PFSK-1 (cell line): ENCODE measurements at regions not wholly inside any gene's neighbourhood (a gene's known extent, or its start where the extent isn't known, plus 50 kb on each side); places are given as distances from the start of the nearest gene placed in this dataset.

ENCODE experiments used
- POLR2AphosphoS5 ChIP-seq: IDR thresholded peaks from 2 replicates; pipeline ENCODE4 v1.6.1; 2012; ENCODE audit warnings: low read depth, mild to moderate bottlenecking, control low read depth, low read length, moderate library complexity
- SIN3A ChIP-seq: IDR thresholded peaks from 2 replicates; pipeline ENCODE4 v1.6.1; 2012; ENCODE audit warnings: mild to moderate bottlenecking, low read length, moderate library complexity, borderline replicate concordance; ENCODE audit not compliant: insufficient read depth
- TAF1 ChIP-seq: IDR thresholded peaks from 2 replicates; pipeline ENCODE4 v1.6.1; 2012; ENCODE audit warnings: low read length, control low read depth, borderline replicate concordance; ENCODE audit not compliant: insufficient read depth
- TF ChIP-seq, protein P1 (sequence below), 2 experiments: IDR thresholded peaks; 2 replicates each; pipeline versions ENCODE4 v1.6.1 to v1.8.0; 2011 to 2012; ENCODE audit warnings: low read depth in 2 of 2, low read length in 2 of 2, control low read depth in 1 of 2, inconsistent platforms in 1 of 2, mild to moderate bottlenecking in 1 of 2, moderate library complexity in 1 of 2; ENCODE audit not compliant: insufficient read depth in 1 of 2

DNA sequence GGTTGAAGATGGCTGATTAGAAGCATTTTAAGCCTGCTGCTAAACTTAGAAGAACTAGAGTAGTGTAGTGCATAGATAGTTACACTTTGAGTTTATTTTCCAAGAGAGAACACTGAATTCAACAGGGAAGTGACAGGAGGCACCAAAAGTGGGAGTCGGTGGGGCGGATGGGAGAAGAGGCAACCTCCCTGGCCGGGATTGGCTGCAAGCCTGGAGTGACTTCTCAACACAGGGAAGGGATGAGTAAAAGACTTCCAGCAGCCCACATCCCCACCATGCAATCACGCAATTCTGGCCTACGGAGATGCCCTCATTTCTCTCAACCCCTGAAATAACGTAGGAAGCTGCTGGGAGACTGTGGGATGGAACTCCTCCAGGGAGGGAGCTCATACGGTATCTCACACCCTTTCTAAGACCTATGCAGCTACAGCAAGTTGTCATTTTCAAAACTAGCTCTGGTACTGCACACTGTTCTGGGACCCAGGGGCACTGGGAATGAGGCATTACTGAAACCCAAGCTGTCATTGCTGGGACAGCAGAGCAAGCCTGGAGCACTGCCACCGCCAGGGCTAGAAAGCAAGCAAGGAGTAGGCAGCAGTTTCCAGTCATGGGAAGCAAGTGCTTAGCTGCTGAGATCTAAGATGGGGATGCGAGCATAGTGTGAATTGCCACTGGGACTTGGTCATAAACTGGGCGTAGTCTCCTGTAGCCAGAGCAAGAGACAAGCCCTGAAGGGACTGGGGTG, 331.6 kb upstream of the PTGER4 start:
- TF ChIP-seq POLR2AphosphoS5 = no peak
- no peak for TF ChIP-seq SIN3A
- no peak for TF ChIP-seq TAF1
- TF ChIP-seq, protein P1, sequence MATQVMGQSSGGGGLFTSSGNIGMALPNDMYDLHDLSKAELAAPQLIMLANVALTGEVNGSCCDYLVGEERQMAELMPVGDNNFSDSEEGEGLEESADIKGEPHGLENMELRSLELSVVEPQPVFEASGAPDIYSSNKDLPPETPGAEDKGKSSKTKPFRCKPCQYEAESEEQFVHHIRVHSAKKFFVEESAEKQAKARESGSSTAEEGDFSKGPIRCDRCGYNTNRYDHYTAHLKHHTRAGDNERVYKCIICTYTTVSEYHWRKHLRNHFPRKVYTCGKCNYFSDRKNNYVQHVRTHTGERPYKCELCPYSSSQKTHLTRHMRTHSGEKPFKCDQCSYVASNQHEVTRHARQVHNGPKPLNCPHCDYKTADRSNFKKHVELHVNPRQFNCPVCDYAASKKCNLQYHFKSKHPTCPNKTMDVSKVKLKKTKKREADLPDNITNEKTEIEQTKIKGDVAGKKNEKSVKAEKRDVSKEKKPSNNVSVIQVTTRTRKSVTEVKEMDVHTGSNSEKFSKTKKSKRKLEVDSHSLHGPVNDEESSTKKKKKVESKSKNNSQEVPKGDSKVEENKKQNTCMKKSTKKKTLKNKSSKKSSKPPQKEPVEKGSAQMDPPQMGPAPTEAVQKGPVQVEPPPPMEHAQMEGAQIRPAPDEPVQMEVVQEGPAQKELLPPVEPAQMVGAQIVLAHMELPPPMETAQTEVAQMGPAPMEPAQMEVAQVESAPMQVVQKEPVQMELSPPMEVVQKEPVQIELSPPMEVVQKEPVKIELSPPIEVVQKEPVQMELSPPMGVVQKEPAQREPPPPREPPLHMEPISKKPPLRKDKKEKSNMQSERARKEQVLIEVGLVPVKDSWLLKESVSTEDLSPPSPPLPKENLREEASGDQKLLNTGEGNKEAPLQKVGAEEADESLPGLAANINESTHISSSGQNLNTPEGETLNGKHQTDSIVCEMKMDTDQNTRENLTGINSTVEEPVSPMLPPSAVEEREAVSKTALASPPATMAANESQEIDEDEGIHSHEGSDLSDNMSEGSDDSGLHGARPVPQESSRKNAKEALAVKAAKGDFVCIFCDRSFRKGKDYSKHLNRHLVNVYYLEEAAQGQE (IDR thresholded peaks at IDR 0.05; ENCODE audit: insufficient read depth in 1 of 2, low read depth in 2 of 2, low read length in 2 of 2) = no peak
